Fibroblast of villous mesenchyme (primary cell): ENCODE measurements at regions not wholly inside any gene's neighbourhood (a gene's known extent, or its start where the extent isn't known, plus 50 kb on each side); places are given as distances from the start of the nearest gene placed in this dataset.
A peak's percentile ranks its signal among the peaks of the same experiment; 100 is the strongest.

Experiments
- DNase-seq: peaks from one replicate; pipeline ENCODE4 v3.0.0-alpha.2; 2010; ENCODE audit warnings: low read depth
- H3K4me3 ChIP-seq: 2 replicates; pipeline ENCODE4 v1.5.1; 2011; ENCODE audit warnings: low read depth, mild to moderate bottlenecking, low read length
- TF ChIP-seq, protein P1 (sequence below): IDR thresholded peaks from 2 replicates; pipeline ENCODE4 v1.5.1; 2012; ENCODE audit warnings: low read depth, mild to moderate bottlenecking, low read length; ENCODE audit not compliant: insufficient read depth

- TF ChIP-seq, protein P1, sequence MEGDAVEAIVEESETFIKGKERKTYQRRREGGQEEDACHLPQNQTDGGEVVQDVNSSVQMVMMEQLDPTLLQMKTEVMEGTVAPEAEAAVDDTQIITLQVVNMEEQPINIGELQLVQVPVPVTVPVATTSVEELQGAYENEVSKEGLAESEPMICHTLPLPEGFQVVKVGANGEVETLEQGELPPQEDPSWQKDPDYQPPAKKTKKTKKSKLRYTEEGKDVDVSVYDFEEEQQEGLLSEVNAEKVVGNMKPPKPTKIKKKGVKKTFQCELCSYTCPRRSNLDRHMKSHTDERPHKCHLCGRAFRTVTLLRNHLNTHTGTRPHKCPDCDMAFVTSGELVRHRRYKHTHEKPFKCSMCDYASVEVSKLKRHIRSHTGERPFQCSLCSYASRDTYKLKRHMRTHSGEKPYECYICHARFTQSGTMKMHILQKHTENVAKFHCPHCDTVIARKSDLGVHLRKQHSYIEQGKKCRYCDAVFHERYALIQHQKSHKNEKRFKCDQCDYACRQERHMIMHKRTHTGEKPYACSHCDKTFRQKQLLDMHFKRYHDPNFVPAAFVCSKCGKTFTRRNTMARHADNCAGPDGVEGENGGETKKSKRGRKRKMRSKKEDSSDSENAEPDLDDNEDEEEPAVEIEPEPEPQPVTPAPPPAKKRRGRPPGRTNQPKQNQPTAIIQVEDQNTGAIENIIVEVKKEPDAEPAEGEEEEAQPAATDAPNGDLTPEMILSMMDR: no peak
- H3K4me3 ChIP-seq: no peak overlapping the region
- DNase-seq: no peak
Observed at GRCh38 chr5:173453167-173453566, 125.0 kb upstream of the STC2 start.

GRCh38 chr5:173452119-173452905 is 124.1 kb upstream of the STC2 start:
- peak; percentile 79 for DNase-seq
- no peak overlapping the region for H3K4me3 ChIP-seq
- TF ChIP-seq, protein P1: no peak

GRCh38 chr5:173451651-173452050 is 123.4 kb upstream of the STC2 start:
- DNase-seq: peak; percentile 5
- H3K4me3 ChIP-seq: no peak overlapping the region
- TF ChIP-seq, protein P1: no peak

DNA sequence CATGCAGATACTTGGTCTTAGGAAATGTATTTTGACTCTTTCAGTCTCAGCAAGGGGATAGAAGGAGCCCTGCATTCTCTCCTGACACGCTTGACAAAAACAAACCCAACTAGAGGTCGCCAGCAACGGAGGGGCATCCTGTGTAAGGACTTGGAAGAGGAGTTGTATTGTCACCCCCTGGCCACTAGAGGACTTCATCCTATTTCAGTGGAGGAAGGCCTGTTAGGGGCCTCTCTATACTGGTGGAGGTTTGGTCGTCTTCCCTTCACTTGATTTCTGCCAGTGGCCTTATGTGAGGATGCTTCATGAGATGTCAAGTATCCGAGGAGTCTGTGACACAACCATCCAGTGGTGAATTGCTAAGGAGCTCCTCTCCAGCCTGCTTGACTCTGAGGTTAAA is 122.8 kb upstream of the STC2 start:
- peak; percentile 21 for DNase-seq
- H3K4me3 ChIP-seq: no peak overlapping the region
- TF ChIP-seq, protein P1: peak; percentile 46

DNA sequence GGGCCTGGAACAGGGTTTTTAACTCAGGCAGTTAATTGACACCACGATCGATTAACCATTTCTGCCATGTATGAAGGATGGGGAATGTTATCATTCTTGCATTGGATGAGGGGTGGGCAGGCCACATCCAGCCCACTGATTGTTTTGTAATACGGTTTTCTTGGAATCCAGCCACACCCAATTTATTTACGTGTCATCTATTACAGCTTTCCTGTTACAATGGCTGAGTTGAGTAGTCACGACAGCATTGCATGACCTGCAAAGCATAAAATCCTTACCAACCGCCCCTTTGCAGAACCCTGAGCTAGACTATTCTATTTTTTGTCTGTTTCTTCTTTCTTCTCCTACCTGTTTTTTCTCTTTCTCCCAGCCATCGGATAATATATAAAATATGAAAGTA is 122.0 kb upstream of the STC2 start:
- no peak overlapping the region for H3K4me3 ChIP-seq
- TF ChIP-seq, protein P1: no peak
- no peak for DNase-seq

- H3K4me3 ChIP-seq: no peak overlapping the region
- TF ChIP-seq, protein P1: no peak
- no peak for DNase-seq
Observed at GRCh38 chr5:173448856-173449255, 120.6 kb upstream of the STC2 start.

- no peak overlapping the region for H3K4me3 ChIP-seq
- TF ChIP-seq, protein P1: no peak
- no peak for DNase-seq
Observed at GRCh38 chr5:173443971-173444370, 115.8 kb upstream of the STC2 start.
